Tibial nerve (tissue), 4 donors: ENCODE measurements at regions not wholly inside any gene's neighbourhood (a gene's known extent, or its start where the extent isn't known, plus 50 kb on each side); places are given as distances from the start of the nearest gene placed in this dataset.

Experiments
- EP300 ChIP-seq, 2 donors: sonication (generic); formaldehyde crosslinking; IDR thresholded peaks; one replicate each; pipeline ENCODE4 v1.6.1; 2017; ENCODE audit warnings: antibody characterized with exemption in 2 of 2, mild to moderate bottlenecking in 1 of 2
- TF ChIP-seq, protein P1 (sequence below), 5 experiments: fragments of 200-600 bp in 3 of 5; fragments of 450-650 bp in 2 of 5; sonication (generic) in 3 of 5; IDR thresholded peaks; one replicate each; pipeline ENCODE4 v1.5.1; 2016 to 2019; ENCODE audit warnings: antibody characterized with exemption in 5 of 5, mild to moderate bottlenecking in 3 of 5, moderate library complexity in 2 of 5

GRCh38 chr21:25179116-25179515, 428.2 kb downstream of the MRPL39 start:
- TF ChIP-seq, protein P1, sequence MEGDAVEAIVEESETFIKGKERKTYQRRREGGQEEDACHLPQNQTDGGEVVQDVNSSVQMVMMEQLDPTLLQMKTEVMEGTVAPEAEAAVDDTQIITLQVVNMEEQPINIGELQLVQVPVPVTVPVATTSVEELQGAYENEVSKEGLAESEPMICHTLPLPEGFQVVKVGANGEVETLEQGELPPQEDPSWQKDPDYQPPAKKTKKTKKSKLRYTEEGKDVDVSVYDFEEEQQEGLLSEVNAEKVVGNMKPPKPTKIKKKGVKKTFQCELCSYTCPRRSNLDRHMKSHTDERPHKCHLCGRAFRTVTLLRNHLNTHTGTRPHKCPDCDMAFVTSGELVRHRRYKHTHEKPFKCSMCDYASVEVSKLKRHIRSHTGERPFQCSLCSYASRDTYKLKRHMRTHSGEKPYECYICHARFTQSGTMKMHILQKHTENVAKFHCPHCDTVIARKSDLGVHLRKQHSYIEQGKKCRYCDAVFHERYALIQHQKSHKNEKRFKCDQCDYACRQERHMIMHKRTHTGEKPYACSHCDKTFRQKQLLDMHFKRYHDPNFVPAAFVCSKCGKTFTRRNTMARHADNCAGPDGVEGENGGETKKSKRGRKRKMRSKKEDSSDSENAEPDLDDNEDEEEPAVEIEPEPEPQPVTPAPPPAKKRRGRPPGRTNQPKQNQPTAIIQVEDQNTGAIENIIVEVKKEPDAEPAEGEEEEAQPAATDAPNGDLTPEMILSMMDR (IDR thresholded peaks at IDR 0.05) = no peak
- TF ChIP-seq EP300 (IDR thresholded peaks at IDR 0.05) = no peak
